ENCODE measurements at regions not wholly inside any gene's neighbourhood (a gene's known extent, or its start where the extent isn't known, plus 50 kb on each side); places are given as distances from the start of the nearest gene placed in this dataset.
"Not testable (repeated sequence)": the region's sequence is repeated elsewhere in the genome, so short reads cannot be mapped to it uniquely, and the experiment has no call there.

- Histone ChIP-seq H3K9ac (ENCODE audit: low read length in 2 of 2) (no peak overlapping the region), H3K27ac (ENCODE audit: low read length) (no peak overlapping the region), H3K4me1 (ENCODE audit: control insufficient read depth, insufficient read depth, low read length) (no peaks in the 10 kb centered on the region), H3K9me3 (ENCODE audit: control insufficient read depth in 2 of 2, low read length in 2 of 2) (no peaks in the 10 kb centered on the region), H3K27me3 (ENCODE audit: control insufficient read depth in 1 of 2, insufficient read depth in 2 of 2, low read length in 2 of 2) (no peaks in the 10 kb centered on the region), H3K4me3 (ENCODE audit: low read length in 2 of 2) (no peak overlapping the region), H3K36me3 (ENCODE audit: control insufficient read depth in 2 of 2, insufficient read depth in 2 of 2, low read length in 2 of 2) (no peaks in the 10 kb centered on the region)
These were observed 86.5 kb upstream of the TLE4 start for GRCh38 chr9:79485258-79485657.

GRCh38 chr9:79489261-79490000 is 82.3 kb upstream of the TLE4 start:
- Histone ChIP-seq H3K9ac (ENCODE audit: low read length in 2 of 2) (no peak overlapping the region), H3K36me3 (ENCODE audit: control insufficient read depth in 2 of 2, insufficient read depth in 2 of 2, low read length in 2 of 2) (no peaks in the 10 kb centered on the region), H3K27ac (ENCODE audit: low read length) (no peak overlapping the region), H3K27me3 (ENCODE audit: control insufficient read depth in 1 of 2, insufficient read depth in 2 of 2, low read length in 2 of 2) (no peaks in the 10 kb centered on the region), H3K4me1 (ENCODE audit: control insufficient read depth, insufficient read depth, low read length) (no peaks in the 10 kb centered on the region), H3K9me3 (ENCODE audit: control insufficient read depth in 2 of 2, low read length in 2 of 2) (no peaks in the 10 kb centered on the region), H3K4me3 (ENCODE audit: low read length in 2 of 2) (no peak overlapping the region)

- no peak overlapping the region for H3K9ac ChIP-seq (ENCODE audit: low read length in 2 of 2)
- H3K4me3 ChIP-seq (ENCODE audit: low read length in 2 of 2) = no peak overlapping the region
- H3K27ac ChIP-seq (ENCODE audit: low read length) = no peak overlapping the region
- H3K4me1 ChIP-seq (ENCODE audit: control insufficient read depth, insufficient read depth, low read length) = no peaks in the 10 kb centered on the region
- H3K27me3 ChIP-seq (ENCODE audit: control insufficient read depth in 1 of 2, insufficient read depth in 2 of 2, low read length in 2 of 2) = no peaks in the 10 kb centered on the region
- no peaks in the 10 kb centered on the region for H3K36me3 ChIP-seq (ENCODE audit: control insufficient read depth in 2 of 2, insufficient read depth in 2 of 2, low read length in 2 of 2)
- no peaks in the 10 kb centered on the region for H3K9me3 ChIP-seq (ENCODE audit: control insufficient read depth in 2 of 2, low read length in 2 of 2)
These were observed 81.0 kb upstream of the TLE4 start for GRCh38 chr9:79490657-79491248.

- Histone ChIP-seq H3K4me3 (ENCODE audit: low read length in 2 of 2) (no peak overlapping the region), H3K9me3 (ENCODE audit: control insufficient read depth in 2 of 2, low read length in 2 of 2) (no peaks in the 10 kb centered on the region), H3K27me3 (ENCODE audit: control insufficient read depth in 1 of 2, insufficient read depth in 2 of 2, low read length in 2 of 2) (no peaks in the 10 kb centered on the region), H3K4me1 (ENCODE audit: control insufficient read depth, insufficient read depth, low read length) (no peaks in the 10 kb centered on the region), H3K9ac (ENCODE audit: low read length in 2 of 2) (no peak overlapping the region), H3K27ac (ENCODE audit: low read length) (no peak overlapping the region), H3K36me3 (ENCODE audit: control insufficient read depth in 2 of 2, insufficient read depth in 2 of 2, low read length in 2 of 2) (no peaks in the 10 kb centered on the region)
These were observed 79.4 kb upstream of the TLE4 start for GRCh38 chr9:79492092-79493009.

- H3K27ac ChIP-seq (ENCODE audit: low read length); H3K36me3 ChIP-seq (ENCODE audit: control insufficient read depth in 2 of 2, insufficient read depth in 2 of 2, low read length in 2 of 2); H3K9ac ChIP-seq (ENCODE audit: low read length in 2 of 2); H3K4me3 ChIP-seq (ENCODE audit: low read length in 2 of 2); H3K9me3 ChIP-seq (ENCODE audit: control insufficient read depth in 2 of 2, low read length in 2 of 2); H3K27me3 ChIP-seq (ENCODE audit: control insufficient read depth in 1 of 2, insufficient read depth in 2 of 2, low read length in 2 of 2); H3K4me1 ChIP-seq (ENCODE audit: control insufficient read depth, insufficient read depth, low read length): not testable (repeated sequence)
These were observed 71.4 kb upstream of the TLE4 start for GRCh38 chr9:79500196-79500864.

- no peaks in the 10 kb centered on the region for H3K4me1 ChIP-seq (ENCODE audit: control insufficient read depth, insufficient read depth, low read length)
- H3K27ac ChIP-seq (ENCODE audit: low read length) = no peak overlapping the region
These were observed 70.2 kb upstream of the TLE4 start for GRCh38 chr9:79501546-79501945.

GRCh38 chr9:79507801-79508200 is 64.0 kb upstream of the TLE4 start:
- no peak overlapping the region for H3K27ac ChIP-seq (ENCODE audit: low read length)
- no peaks in the 10 kb centered on the region for H3K9me3 ChIP-seq (ENCODE audit: control insufficient read depth in 2 of 2, low read length in 2 of 2)
- H3K4me3 ChIP-seq (ENCODE audit: low read length in 2 of 2) = no peak overlapping the region
- no peaks in the 10 kb centered on the region for H3K36me3 ChIP-seq (ENCODE audit: control insufficient read depth in 2 of 2, insufficient read depth in 2 of 2, low read length in 2 of 2)
- H3K4me1 ChIP-seq (ENCODE audit: control insufficient read depth, insufficient read depth, low read length) = no peaks in the 10 kb centered on the region
- H3K9ac ChIP-seq (ENCODE audit: low read length in 2 of 2) = no peak overlapping the region
- no peaks in the 10 kb centered on the region for H3K27me3 ChIP-seq (ENCODE audit: control insufficient read depth in 1 of 2, insufficient read depth in 2 of 2, low read length in 2 of 2)

More at GRCh38 chr9:79501546-79501945, 70.2 kb upstream of the TLE4 start:
- no peaks in the 10 kb centered on the region for H3K9me3 ChIP-seq (ENCODE audit: control insufficient read depth in 2 of 2, low read length in 2 of 2)
- no peaks in the 10 kb centered on the region for H3K27me3 ChIP-seq (ENCODE audit: control insufficient read depth in 1 of 2, insufficient read depth in 2 of 2, low read length in 2 of 2)
- no peak overlapping the region for H3K9ac ChIP-seq (ENCODE audit: low read length in 2 of 2)
- H3K4me3 ChIP-seq (ENCODE audit: low read length in 2 of 2) = no peak overlapping the region
- H3K36me3 ChIP-seq (ENCODE audit: control insufficient read depth in 2 of 2, insufficient read depth in 2 of 2, low read length in 2 of 2) = no peaks in the 10 kb centered on the region

GRCh38 chr9:79512251-79512650 is 59.5 kb upstream of the TLE4 start:
- H3K4me1 ChIP-seq (ENCODE audit: control insufficient read depth, insufficient read depth, low read length) = no peaks in the 10 kb centered on the region
- H3K27me3 ChIP-seq (ENCODE audit: control insufficient read depth in 1 of 2, insufficient read depth in 2 of 2, low read length in 2 of 2) = no peaks in the 10 kb centered on the region
- no peak overlapping the region for H3K4me3 ChIP-seq (ENCODE audit: low read length in 2 of 2)
- H3K36me3 ChIP-seq (ENCODE audit: control insufficient read depth in 2 of 2, insufficient read depth in 2 of 2, low read length in 2 of 2) = no peaks in the 10 kb centered on the region
- no peak overlapping the region for H3K27ac ChIP-seq (ENCODE audit: low read length)
- H3K9me3 ChIP-seq (ENCODE audit: control insufficient read depth in 2 of 2, low read length in 2 of 2) = no peaks in the 10 kb centered on the region
- no peak overlapping the region for H3K9ac ChIP-seq (ENCODE audit: low read length in 2 of 2)
